ENCODE measurements at regions not wholly inside any gene's neighbourhood (a gene's known extent, or its start where the extent isn't known, plus 50 kb on each side); places are given as distances from the start of the nearest gene placed in this dataset.

GRCh38 chr9:89985068-89985467 is 380.3 kb downstream of the GADD45G start (continued):
- TF ChIP-seq EP300 (IDR thresholded peaks at IDR 0.05; ENCODE audit: borderline replicate concordance in 1 of 2, low read depth in 2 of 2, low read length in 2 of 2) = no peak
- TF ChIP-seq EZH2 (IDR thresholded peaks at IDR 0.05; ENCODE audit: low read depth, low read length, severe bottlenecking) = no peak
- TF ChIP-seq USF2 (IDR thresholded peaks at IDR 0.05; ENCODE audit: low read length) = no peak

Data from H1 (cell line).